PC-9 (cell line): ENCODE measurements at regions not wholly inside any gene's neighbourhood (a gene's known extent, or its start where the extent isn't known, plus 50 kb on each side); places are given as distances from the start of the nearest gene placed in this dataset.

Experiments
- EZH2 ChIP-seq: fragments of 200-600 bp; sonication (generic); IDR thresholded peaks from 2 replicates; pipeline ENCODE4 v1.8.0; 2017; ENCODE audit warnings: antibody characterized with exemption, low read depth
- TF ChIP-seq, protein P1 (sequence below): fragments of 200-600 bp; sonication (generic); conservative IDR thresholded peaks from 2 replicates; pipeline ENCODE4 v1.6.1; 2017; ENCODE audit warnings: mixed run types, antibody characterized with exemption, mild to moderate bottlenecking, moderate library complexity

- TF ChIP-seq, protein P1, sequence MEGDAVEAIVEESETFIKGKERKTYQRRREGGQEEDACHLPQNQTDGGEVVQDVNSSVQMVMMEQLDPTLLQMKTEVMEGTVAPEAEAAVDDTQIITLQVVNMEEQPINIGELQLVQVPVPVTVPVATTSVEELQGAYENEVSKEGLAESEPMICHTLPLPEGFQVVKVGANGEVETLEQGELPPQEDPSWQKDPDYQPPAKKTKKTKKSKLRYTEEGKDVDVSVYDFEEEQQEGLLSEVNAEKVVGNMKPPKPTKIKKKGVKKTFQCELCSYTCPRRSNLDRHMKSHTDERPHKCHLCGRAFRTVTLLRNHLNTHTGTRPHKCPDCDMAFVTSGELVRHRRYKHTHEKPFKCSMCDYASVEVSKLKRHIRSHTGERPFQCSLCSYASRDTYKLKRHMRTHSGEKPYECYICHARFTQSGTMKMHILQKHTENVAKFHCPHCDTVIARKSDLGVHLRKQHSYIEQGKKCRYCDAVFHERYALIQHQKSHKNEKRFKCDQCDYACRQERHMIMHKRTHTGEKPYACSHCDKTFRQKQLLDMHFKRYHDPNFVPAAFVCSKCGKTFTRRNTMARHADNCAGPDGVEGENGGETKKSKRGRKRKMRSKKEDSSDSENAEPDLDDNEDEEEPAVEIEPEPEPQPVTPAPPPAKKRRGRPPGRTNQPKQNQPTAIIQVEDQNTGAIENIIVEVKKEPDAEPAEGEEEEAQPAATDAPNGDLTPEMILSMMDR, result no peak
- TF ChIP-seq EZH2, result no peak
Observed at GRCh38 chr4:175927121-175927520, 115.1 kb upstream of the GPM6A start.
